ENCODE measurements at regions not wholly inside any gene's neighbourhood (a gene's known extent, or its start where the extent isn't known, plus 50 kb on each side); places are given as distances from the start of the nearest gene placed in this dataset.

DNA sequence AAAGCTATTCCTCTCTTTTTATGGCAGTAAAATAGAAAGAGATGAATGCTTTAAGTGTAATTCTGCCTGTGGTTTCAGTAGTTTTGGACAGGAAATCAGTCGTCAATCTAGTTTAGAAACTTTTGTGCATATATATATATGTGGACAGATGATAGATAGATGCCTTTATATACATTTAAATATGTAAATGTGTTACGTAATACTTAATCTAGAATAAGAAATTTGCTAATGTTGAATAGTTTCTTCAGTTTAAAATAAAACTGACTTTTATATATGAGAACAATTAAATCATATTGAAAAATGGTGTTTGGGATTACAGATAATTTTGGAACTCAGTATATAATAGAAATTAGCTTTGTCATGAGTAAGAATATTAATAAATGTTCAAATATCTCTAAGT lies 1165.7 kb upstream of the NCAM2 start:
- Histone ChIP-seq H3K9me3 (ENCODE audit: control insufficient read depth in 2 of 3, low read length in 3 of 3) (no peaks in the 10 kb centered on the region), H3K4me1 (ENCODE audit: control insufficient read depth in 2 of 2, insufficient read depth in 2 of 2, low read length in 2 of 2) (no peaks in the 10 kb centered on the region), H3K27me3 (ENCODE audit: control insufficient read depth in 2 of 2, insufficient read depth in 2 of 2, low read length in 2 of 2) (no peaks in the 10 kb centered on the region), H3K36me3 (ENCODE audit: control insufficient read depth in 2 of 3, insufficient read depth in 3 of 3, low read length in 3 of 3) (no peaks in the 10 kb centered on the region), H3K4me3 (ENCODE audit: low read length) (no peak overlapping the region), H3K27ac (ENCODE audit: low read depth, low read length) (no peak overlapping the region)
- ATAC-seq = no peak
- no peaks in the 10 kb centered on the region for H3K27me3 Mint-ChIP-seq
- H3K9me3 Mint-ChIP-seq = peaks cover 0 to 19% (median 7%) of the 10 kb centered on the region in 11 donors
- no peak overlapping the region for H3K27ac Mint-ChIP-seq
- H3K4me3 Mint-ChIP-seq = no peak overlapping the region
- DNase-seq = no peak
- POLR2A ChIA-PET = no interaction called here
- H3K4me1 Mint-ChIP-seq = no peaks in the 10 kb centered on the region
- CTCF ChIA-PET = no interaction called here
- no peaks in the 10 kb centered on the region for H3K36me3 Mint-ChIP-seq
- intact Hi-C loops (cut with micrococcal nuclease) = loop anchor here in 1 of 2 donors (10.0 kb wide), 1 partner anchor 58 kb away; no protein-coding TSS in a partner anchor

DNA sequence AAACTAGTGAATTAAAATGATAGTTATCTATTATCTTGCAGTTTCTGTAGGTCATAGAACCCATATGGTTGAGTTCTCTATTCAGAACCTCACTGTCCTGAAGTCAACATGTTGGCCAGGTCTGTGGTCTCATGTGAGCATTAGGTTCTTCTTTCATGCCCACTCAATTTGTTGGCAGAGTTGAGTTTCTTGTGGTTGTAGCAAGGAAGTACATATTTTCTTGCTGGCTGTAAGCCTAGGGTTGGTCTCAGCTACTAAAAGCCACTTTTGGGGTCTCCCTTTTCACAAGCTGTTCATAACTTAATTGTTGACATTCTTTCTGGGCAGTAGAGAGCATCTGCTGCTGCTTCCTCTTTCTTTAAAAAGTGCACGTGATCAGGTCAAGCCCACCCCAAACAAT lies 1165.1 kb upstream of the NCAM2 start:
- Mint-ChIP-seq H3K4me3 (no peak overlapping the region), H3K36me3 (no peaks in the 10 kb centered on the region), H3K4me1 (no peaks in the 10 kb centered on the region), H3K9me3 (peaks cover 0 to 18% (median 7%) of the 10 kb centered on the region in 11 donors), H3K27ac (no peak overlapping the region), H3K27me3 (no peaks in the 10 kb centered on the region)
- Histone ChIP-seq H3K27ac (ENCODE audit: low read depth, low read length) (no peak overlapping the region), H3K4me3 (ENCODE audit: low read length) (no peak overlapping the region), H3K27me3 (ENCODE audit: control insufficient read depth in 2 of 2, insufficient read depth in 2 of 2, low read length in 2 of 2) (no peaks in the 10 kb centered on the region), H3K4me1 (ENCODE audit: control insufficient read depth in 2 of 2, insufficient read depth in 2 of 2, low read length in 2 of 2) (no peaks in the 10 kb centered on the region), H3K9me3 (ENCODE audit: control insufficient read depth in 2 of 3, low read length in 3 of 3) (no peaks in the 10 kb centered on the region), H3K36me3 (ENCODE audit: control insufficient read depth in 2 of 3, insufficient read depth in 3 of 3, low read length in 3 of 3) (no peaks in the 10 kb centered on the region)
- no peak for ATAC-seq
- DNase-seq = no peak
- intact Hi-C loops (cut with micrococcal nuclease) = loop anchor here in 1 of 2 donors (10.0 kb wide), 1 partner anchor 58 kb away; no protein-coding TSS in a partner anchor
- ChIA-PET CTCF (no interaction called here), POLR2A (no interaction called here)

DNA sequence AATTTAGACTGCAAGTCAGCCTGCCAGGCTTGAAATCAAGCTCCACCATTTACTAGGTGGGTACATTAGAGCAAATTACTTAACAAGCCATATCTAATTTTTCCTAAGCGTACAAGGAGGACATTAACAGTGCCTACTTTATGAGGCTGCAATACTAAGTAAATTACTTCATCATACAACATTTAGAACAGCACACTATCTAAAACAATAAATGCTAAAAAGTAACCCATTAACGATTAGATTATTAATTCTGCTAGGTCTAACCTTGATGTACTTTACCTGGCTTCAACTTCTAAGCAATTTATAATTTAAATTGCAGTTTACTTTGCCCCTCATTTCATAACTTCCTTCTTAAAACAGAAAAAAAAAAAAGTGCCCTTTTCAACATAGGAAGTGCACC lies 1155.6 kb upstream of the NCAM2 start:
- H3K4me3 Mint-ChIP-seq = no peak overlapping the region
- no peak for ATAC-seq
- H3K4me1 Mint-ChIP-seq = no peaks in the 10 kb centered on the region
- ChIA-PET POLR2A (no interaction called here), CTCF (no interaction called here)
- no peaks in the 10 kb centered on the region for H3K27me3 ChIP-seq (ENCODE audit: control insufficient read depth in 2 of 2, insufficient read depth in 2 of 2, low read length in 2 of 2)
- H3K9me3 Mint-ChIP-seq = peaks cover 0 to 11% (median 3%) of the 10 kb centered on the region in 11 donors
- H3K4me3 ChIP-seq (ENCODE audit: low read length) = no peak overlapping the region
- H3K36me3 ChIP-seq (ENCODE audit: control insufficient read depth in 2 of 3, insufficient read depth in 3 of 3, low read length in 3 of 3) = no peaks in the 10 kb centered on the region
- no peak for DNase-seq
- intact Hi-C loops (cut with micrococcal nuclease) = no loop called here
- no peaks in the 10 kb centered on the region for H3K9me3 ChIP-seq (ENCODE audit: control insufficient read depth in 2 of 3, low read length in 3 of 3)
- no peaks in the 10 kb centered on the region for H3K27me3 Mint-ChIP-seq
- H3K4me1 ChIP-seq (ENCODE audit: control insufficient read depth in 2 of 2, insufficient read depth in 2 of 2, low read length in 2 of 2) = no peaks in the 10 kb centered on the region
- H3K27ac Mint-ChIP-seq = no peak overlapping the region
- H3K27ac ChIP-seq (ENCODE audit: low read depth, low read length) = no peak overlapping the region
- H3K36me3 Mint-ChIP-seq = no peaks in the 10 kb centered on the region

DNA sequence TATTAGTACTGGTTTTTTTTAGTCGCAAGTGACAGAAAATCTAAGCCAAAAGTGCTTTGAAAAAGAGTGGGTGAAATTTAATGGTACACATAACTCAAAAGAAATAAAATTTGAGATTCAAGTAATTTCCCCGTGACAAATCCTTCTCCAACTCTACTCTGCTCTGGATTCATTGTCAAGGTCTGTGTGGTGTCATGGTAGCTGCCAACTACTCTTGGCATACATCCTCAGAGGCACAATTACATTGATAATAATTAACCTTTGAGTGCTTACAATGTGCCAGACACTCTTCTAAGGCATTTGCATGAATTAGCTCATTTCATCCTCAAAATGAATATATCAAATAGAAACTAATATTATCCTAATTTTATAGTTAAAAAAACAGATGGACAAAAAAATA lies 1153.9 kb upstream of the NCAM2 start:
- ATAC-seq (no peak), DNase-seq (no peak)
- no peaks in the 10 kb centered on the region for H3K4me1 Mint-ChIP-seq
- H3K4me1 ChIP-seq (ENCODE audit: control insufficient read depth in 2 of 2, insufficient read depth in 2 of 2, low read length in 2 of 2) = no peaks in the 10 kb centered on the region
- H3K27ac Mint-ChIP-seq = no peak overlapping the region
- peaks cover 0 to 11% (median 2%) of the 10 kb centered on the region in 11 donors for H3K9me3 Mint-ChIP-seq
- H3K27me3 ChIP-seq (ENCODE audit: control insufficient read depth in 2 of 2, insufficient read depth in 2 of 2, low read length in 2 of 2) = no peaks in the 10 kb centered on the region
- POLR2A ChIA-PET = no interaction called here
- H3K36me3 Mint-ChIP-seq = no peaks in the 10 kb centered on the region
- H3K36me3 ChIP-seq (ENCODE audit: control insufficient read depth in 2 of 3, insufficient read depth in 3 of 3, low read length in 3 of 3) = no peaks in the 10 kb centered on the region
- H3K4me3 Mint-ChIP-seq = no peak overlapping the region
- H3K27me3 Mint-ChIP-seq = no peaks in the 10 kb centered on the region
- no peak overlapping the region for H3K27ac ChIP-seq (ENCODE audit: low read depth, low read length)
- no peak overlapping the region for H3K4me3 ChIP-seq (ENCODE audit: low read length)
- CTCF ChIA-PET = no interaction called here
- H3K9me3 ChIP-seq (ENCODE audit: control insufficient read depth in 2 of 3, low read length in 3 of 3) = no peaks in the 10 kb centered on the region
- intact Hi-C loops (cut with micrococcal nuclease) = no loop called here

DNA sequence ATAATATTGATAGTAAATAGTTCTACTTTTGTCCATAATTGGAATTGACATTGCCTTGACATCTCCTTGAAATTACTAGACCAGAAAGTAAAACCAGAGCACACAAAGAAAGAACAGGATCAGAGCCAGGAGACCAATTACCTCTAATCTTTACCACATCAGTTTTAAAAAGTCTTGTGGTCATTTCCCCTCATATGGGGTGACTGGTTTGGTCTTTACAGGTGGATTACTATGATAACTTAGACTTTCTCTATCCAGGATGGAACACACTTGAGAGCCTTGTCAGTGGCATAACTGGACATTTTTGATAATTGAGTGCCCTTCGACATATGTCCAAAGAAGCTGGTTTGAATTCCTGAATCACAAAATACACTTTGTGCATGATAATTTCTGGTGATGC lies 1148.1 kb upstream of the NCAM2 start:
- Mint-ChIP-seq H3K36me3 (no peaks in the 10 kb centered on the region), H3K9me3 (peaks cover 2 to 26% (median 5%) of the 10 kb centered on the region in 11 donors), H3K4me3 (no peak overlapping the region), H3K27ac (no peak overlapping the region), H3K27me3 (no peaks in the 10 kb centered on the region), H3K4me1 (no peaks in the 10 kb centered on the region)
- ATAC-seq = no peak
- Histone ChIP-seq H3K27me3 (ENCODE audit: control insufficient read depth in 2 of 2, insufficient read depth in 2 of 2, low read length in 2 of 2) (no peaks in the 10 kb centered on the region), H3K4me1 (ENCODE audit: control insufficient read depth in 2 of 2, insufficient read depth in 2 of 2, low read length in 2 of 2) (no peaks in the 10 kb centered on the region), H3K36me3 (ENCODE audit: control insufficient read depth in 2 of 3, insufficient read depth in 3 of 3, low read length in 3 of 3) (no peaks in the 10 kb centered on the region), H3K9me3 (ENCODE audit: control insufficient read depth in 2 of 3, low read length in 3 of 3) (no peaks in the 10 kb centered on the region), H3K4me3 (ENCODE audit: low read length) (no peak overlapping the region), H3K27ac (ENCODE audit: low read depth, low read length) (no peak overlapping the region)
- ChIA-PET POLR2A (no interaction called here), CTCF (no interaction called here)
- intact Hi-C loops (cut with micrococcal nuclease) = no loop called here
- DNase-seq = no peak

DNA sequence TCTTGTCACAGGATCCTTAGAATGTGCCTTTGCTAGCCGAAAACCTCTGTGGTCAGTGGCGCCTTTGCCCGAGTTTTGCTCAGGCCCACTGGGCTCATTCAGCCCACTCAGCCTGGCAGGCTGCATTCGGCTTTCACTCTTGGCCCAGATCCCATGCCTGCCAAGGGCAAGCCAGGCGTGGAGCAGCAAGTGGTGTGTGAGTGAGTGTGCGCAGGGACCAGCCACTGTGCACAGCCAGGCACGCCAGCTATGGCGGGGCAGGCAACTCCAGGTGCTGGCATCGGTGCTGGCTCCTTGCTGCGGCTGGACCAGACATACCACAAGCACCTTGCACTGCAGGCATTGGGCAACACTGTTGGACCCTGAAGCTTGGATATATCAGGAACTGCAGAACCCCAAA lies 1145.1 kb upstream of the NCAM2 start:
- H3K4me1 Mint-ChIP-seq = no peaks in the 10 kb centered on the region
- Histone ChIP-seq H3K36me3 (ENCODE audit: control insufficient read depth in 2 of 3, insufficient read depth in 3 of 3, low read length in 3 of 3) (no peaks in the 10 kb centered on the region), H3K4me3 (ENCODE audit: low read length) (no peak overlapping the region), H3K27ac (ENCODE audit: low read depth, low read length) (no peak overlapping the region), H3K4me1 (ENCODE audit: control insufficient read depth in 2 of 2, insufficient read depth in 2 of 2, low read length in 2 of 2) (no peaks in the 10 kb centered on the region), H3K27me3 (ENCODE audit: control insufficient read depth in 2 of 2, insufficient read depth in 2 of 2, low read length in 2 of 2) (no peaks in the 10 kb centered on the region), H3K9me3 (ENCODE audit: control insufficient read depth in 2 of 3, low read length in 3 of 3) (no peaks in the 10 kb centered on the region)
- ChIA-PET POLR2A (no interaction called here), CTCF (no interaction called here)
- no peak for ATAC-seq
- H3K4me3 Mint-ChIP-seq = no peak overlapping the region
- peaks cover 3 to 29% (median 7%) of the 10 kb centered on the region in 11 donors for H3K9me3 Mint-ChIP-seq
- H3K27me3 Mint-ChIP-seq = no peaks in the 10 kb centered on the region
- H3K27ac Mint-ChIP-seq = no peak overlapping the region
- H3K36me3 Mint-ChIP-seq = peaks cover 0 to 7% (median 0%) of the 10 kb centered on the region in 5 donors
- DNase-seq = no peak
- intact Hi-C loops (cut with micrococcal nuclease) = no loop called here

DNA sequence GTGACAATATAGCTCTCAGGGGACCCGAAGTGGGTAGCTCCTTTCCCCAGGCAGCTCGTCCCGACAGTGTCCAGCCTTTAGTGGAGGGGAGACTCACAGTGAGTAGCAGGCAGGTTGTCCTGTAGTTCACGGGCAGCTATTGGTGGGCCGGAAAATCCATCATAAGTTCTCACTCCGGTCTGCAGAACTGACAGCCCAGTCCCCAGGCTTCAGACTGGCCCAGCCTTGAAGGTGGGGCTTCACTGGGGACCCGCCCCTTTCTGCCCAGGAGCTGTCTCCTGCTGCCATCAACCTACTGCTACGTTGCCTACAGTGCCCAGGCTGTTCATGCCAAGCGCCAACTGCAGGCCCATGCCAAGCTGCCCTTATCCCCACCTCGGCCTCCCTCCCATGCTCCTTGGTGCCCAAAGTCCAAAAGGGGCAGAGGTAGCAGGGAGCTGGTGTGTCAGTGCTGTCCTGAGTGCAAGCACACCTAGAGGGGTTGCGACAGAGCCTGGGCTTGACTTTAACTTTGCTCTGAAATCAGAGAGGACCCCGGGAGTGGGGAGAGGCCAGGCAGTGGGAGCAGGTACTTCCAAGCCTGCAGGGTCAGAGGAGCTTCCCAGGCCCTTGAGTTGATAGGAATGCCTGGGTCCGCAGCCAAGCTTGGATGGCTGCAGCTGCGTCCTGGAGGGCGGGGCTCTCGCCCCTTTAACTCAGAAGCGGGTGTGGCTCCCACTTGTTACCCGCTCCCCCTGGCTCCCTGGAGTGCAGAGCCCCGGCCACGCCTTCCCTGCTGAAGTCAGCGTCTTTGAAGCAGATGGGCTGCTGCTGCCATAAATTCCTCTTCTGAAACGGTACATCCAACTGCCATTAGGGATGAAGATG lies 1144.3 kb upstream of the NCAM2 start:
- ATAC-seq = no peak
- no peaks in the 10 kb centered on the region for H3K4me1 Mint-ChIP-seq
- Histone ChIP-seq H3K4me3 (ENCODE audit: low read length) (no peak overlapping the region), H3K27me3 (ENCODE audit: control insufficient read depth in 2 of 2, insufficient read depth in 2 of 2, low read length in 2 of 2) (no peaks in the 10 kb centered on the region), H3K36me3 (ENCODE audit: control insufficient read depth in 2 of 3, insufficient read depth in 3 of 3, low read length in 3 of 3) (no peaks in the 10 kb centered on the region), H3K27ac (ENCODE audit: low read depth, low read length) (no peak overlapping the region), H3K9me3 (ENCODE audit: control insufficient read depth in 2 of 3, low read length in 3 of 3) (no peaks in the 10 kb centered on the region), H3K4me1 (ENCODE audit: control insufficient read depth in 2 of 2, insufficient read depth in 2 of 2, low read length in 2 of 2) (no peaks in the 10 kb centered on the region)
- peaks cover 3 to 29% (median 7%) of the 10 kb centered on the region in 11 donors for H3K9me3 Mint-ChIP-seq
- H3K27me3 Mint-ChIP-seq = no peaks in the 10 kb centered on the region
- CTCF ChIA-PET = no interaction called here
- POLR2A ChIA-PET = no interaction called here
- H3K4me3 Mint-ChIP-seq = no peak overlapping the region
- no peak overlapping the region for H3K27ac Mint-ChIP-seq
- H3K36me3 Mint-ChIP-seq = peaks cover 0 to 7% (median 0%) of the 10 kb centered on the region in 5 donors
- intact Hi-C loops (cut with micrococcal nuclease) = no loop called here
- DNase-seq = no peak
